HG02798 (cell line): ENCODE measurements at regions not wholly inside any gene's neighbourhood (a gene's known extent, or its start where the extent isn't known, plus 50 kb on each side); places are given as distances from the start of the nearest gene placed in this dataset.
"Not testable (repeated sequence)": the region's sequence is repeated elsewhere in the genome, so short reads cannot be mapped to it uniquely, and the experiment has no call there.

Experiments used
- ATAC-seq: cut with Tn5 transposase; IDR thresholded peaks from one replicate; pipeline ENCODE4 v1.9.1; 2021; ENCODE audit warnings: mild to moderate bottlenecking; ENCODE audit not compliant: unreplicated experiment, poor library complexity

GRCh38 chrX:151042842-151043241 is 59.7 kb downstream of the HMGB3 start:
- ATAC-seq: no peak

GRCh38 chrX:151066373-151066772 is 83.2 kb downstream of the HMGB3 start:
- ATAC-seq: not testable (repeated sequence)

GRCh38 chrX:151073767-151074166 is 90.6 kb downstream of the HMGB3 start:
- no peak for ATAC-seq

DNA sequence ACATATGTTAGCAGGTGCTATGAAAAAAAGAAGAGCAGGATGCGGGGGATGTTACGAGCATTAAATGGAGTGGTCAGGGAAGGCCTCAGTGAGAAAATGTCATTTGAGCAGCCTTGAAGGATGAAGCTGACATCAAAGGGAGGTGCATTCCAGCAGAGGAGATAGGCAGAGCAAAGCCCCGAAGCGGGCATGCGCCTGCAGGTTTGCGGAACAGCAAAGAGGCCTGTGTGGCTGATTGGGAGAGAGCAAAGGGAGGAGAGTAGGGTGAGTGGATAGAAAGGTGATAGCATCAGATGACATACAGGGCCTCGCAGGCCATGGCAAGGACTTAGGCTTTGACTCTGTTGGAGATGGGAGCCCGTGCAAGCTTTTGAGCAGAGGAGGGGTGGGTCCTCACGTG is 95.4 kb upstream of the GPR50 start:
- ATAC-seq: no peak

DNA sequence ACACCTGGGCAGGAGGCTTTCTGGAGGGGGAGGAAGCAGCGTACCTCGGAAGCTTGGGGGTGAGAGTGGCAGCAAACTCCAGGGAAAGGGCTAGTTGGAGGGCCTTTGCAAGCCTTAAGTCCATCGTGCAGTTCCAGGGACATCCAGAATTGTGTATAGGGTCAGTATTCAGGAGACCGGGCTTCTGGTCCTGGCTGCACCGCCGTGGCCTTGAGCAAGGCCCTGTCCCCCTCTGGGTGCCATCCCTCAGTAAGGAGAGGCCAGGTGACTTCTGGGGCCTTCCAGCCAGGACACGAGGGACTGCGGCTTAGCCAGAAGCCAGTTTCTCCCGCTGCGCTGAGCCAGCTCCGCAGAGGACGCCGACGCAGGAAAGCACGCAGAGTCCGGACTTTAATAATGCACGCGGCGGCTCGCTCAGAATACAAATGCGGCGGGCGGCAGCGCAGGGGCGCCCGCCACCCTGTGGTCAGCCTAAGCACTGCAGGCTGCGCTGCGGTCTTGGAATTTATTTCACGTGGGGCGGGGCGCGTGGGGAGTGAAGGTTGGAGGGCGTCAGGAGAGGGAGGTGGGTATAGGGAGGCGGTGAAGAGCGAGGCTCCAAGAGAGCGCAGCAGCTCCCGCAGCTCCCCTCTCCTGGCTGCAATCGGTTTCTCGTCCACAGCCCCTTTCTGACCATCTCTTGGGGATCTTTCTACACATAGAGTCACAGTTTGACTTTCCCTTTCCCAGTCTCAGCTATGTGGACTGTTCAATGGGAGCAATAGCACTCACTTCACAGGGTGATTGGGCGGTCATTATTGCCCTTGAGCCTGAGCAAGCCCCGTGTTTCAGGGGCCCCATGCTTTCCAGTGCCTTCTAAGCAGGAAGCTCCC is 94.1 kb upstream of the GPR50 start:
- peak; percentile 89 for ATAC-seq

DNA sequence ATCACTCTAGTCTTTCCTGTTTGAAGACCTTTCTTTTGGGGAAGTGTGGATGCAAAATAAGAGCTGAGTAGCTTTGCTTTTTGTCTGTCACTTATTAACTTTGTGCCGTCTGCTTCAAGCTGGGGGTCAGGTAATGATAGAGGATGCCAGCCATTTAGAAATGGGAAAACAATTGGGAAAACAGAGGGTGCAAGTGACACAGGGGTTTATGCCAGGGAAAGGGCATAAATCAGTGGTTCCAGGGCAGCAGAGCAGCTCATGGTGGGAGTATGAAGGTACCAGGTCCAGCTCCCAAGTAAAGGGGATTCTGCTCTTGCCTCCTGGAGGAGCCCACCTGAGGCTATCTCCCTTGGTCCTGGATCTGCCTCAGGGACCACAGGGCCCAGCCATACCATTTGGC is 91.9 kb upstream of the GPR50 start:
- ATAC-seq: no peak

GRCh38 chrX:151085207-151085606 is 91.2 kb upstream of the GPR50 start:
- no peak for ATAC-seq

GRCh38 chrX:151088221-151088620 is 88.2 kb upstream of the GPR50 start:
- no peak for ATAC-seq

DNA sequence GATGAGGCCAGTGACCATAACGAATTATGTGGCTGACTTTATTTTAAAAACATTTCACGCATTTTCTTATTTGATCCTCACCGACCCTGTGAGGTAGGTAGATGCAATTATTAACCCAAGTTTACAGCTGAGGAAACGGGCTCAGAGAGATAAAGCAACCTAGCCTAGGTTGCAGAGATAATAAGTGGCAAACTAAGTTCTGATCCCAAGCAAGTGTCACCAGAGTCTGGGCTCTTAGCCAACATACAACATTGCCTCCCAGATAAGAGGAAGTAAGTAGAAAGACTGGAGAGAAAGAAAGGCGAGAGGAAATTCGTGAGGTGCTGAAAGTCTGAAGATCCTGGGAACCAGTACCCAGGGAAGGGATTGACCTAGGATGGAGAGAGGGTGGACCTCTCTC is 77.4 kb upstream of the GPR50 start:
- ATAC-seq: no peak

- ATAC-seq: no peak
Observed at GRCh38 chrX:151100799-151101198, 75.6 kb upstream of the GPR50 start.

DNA sequence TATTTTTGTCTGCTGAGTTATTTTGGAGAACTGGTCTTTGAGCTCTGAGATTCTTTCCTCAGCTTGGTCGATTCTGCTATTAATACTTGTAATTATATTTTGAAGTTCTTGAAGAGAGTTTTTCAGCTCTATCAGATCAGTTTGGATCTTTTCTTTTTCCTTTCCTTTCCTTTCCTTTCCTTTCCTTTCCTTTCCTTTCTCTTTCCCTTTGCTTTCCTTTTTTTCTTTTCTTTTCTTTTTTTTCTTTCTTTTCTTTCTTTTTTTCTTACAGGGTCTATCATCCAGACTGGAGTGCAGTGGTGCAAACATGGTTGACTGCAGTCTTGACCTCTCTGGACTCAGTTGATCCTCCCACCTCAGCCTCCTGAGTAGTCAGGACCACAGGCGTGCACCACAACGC is 63.2 kb upstream of the GPR50 start:
- ATAC-seq: not testable (repeated sequence)
